Fibroblast of the aortic adventitia (primary cell): ENCODE measurements at regions not wholly inside any gene's neighbourhood (a gene's known extent, or its start where the extent isn't known, plus 50 kb on each side); places are given as distances from the start of the nearest gene placed in this dataset.

Experiments
- DNase-seq: peaks from one replicate; pipeline ENCODE4 v3.0.0-alpha.2; 2010; ENCODE audit warnings: low read depth
- H3K4me3 ChIP-seq: 2 replicates; pipeline ENCODE4 v1.5.1; 2011; ENCODE audit warnings: low read depth, mild to moderate bottlenecking, control low read depth, low read length, moderate library complexity
- TF ChIP-seq, protein P1 (sequence below): IDR thresholded peaks from 2 replicates; pipeline ENCODE4 v1.5.1; 2011; ENCODE audit warnings: mild to moderate bottlenecking, low read length, control low read depth, inconsistent platforms; ENCODE audit not compliant: insufficient read depth

DNA sequence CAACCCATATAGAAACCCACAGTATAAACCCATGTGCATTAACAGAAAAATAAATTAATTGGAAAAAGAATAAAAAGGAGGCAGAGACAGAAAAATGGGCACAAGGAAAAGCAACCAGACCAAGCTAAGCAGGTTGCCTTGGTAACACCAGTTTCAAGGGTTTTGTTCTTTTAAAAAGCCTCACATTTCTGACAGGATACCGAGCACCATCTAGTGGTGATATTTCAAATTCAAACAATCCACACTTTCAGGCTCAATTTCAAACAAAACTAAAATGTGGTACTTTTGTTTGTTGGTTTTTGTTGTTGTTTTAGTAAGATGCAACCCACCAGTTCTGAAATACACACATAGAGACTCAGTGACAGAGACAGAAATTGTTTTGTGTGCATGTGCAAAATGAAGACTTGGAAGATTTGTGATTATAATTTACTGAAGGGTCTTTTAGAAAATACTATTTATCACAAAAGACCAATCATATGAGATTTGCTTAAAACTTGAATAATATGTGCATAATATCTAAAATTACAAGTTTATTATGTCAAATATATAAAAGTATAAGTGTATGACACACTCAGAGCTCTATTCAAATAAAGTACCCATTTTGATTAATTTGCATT, 318.2 kb downstream of the SLCO4C1 start:
- TF ChIP-seq, protein P1, sequence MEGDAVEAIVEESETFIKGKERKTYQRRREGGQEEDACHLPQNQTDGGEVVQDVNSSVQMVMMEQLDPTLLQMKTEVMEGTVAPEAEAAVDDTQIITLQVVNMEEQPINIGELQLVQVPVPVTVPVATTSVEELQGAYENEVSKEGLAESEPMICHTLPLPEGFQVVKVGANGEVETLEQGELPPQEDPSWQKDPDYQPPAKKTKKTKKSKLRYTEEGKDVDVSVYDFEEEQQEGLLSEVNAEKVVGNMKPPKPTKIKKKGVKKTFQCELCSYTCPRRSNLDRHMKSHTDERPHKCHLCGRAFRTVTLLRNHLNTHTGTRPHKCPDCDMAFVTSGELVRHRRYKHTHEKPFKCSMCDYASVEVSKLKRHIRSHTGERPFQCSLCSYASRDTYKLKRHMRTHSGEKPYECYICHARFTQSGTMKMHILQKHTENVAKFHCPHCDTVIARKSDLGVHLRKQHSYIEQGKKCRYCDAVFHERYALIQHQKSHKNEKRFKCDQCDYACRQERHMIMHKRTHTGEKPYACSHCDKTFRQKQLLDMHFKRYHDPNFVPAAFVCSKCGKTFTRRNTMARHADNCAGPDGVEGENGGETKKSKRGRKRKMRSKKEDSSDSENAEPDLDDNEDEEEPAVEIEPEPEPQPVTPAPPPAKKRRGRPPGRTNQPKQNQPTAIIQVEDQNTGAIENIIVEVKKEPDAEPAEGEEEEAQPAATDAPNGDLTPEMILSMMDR: peak; percentile 54
- H3K4me3 ChIP-seq: no peak overlapping the region
- DNase-seq: peak; percentile 52

DNA sequence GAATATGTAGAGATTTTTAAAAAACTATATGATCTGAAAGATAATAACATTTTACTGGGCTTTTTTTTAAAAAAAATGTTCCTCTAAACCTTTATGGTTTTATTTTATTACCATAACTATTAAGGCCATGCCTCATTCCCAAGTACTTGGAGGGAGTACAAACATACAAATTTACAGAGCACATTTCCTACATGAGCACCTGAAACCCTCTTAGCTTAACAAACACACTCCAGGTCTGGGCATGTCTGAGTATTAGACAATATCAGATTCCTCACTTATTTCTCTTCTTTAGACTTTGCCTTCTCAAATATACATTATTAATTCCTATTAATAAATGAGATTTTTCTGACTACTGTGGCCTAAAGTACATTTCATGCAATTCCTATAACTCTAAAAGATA, 319.2 kb downstream of the SLCO4C1 start:
- no peak for DNase-seq
- no peak overlapping the region for H3K4me3 ChIP-seq
- TF ChIP-seq, protein P1: no peak

DNA sequence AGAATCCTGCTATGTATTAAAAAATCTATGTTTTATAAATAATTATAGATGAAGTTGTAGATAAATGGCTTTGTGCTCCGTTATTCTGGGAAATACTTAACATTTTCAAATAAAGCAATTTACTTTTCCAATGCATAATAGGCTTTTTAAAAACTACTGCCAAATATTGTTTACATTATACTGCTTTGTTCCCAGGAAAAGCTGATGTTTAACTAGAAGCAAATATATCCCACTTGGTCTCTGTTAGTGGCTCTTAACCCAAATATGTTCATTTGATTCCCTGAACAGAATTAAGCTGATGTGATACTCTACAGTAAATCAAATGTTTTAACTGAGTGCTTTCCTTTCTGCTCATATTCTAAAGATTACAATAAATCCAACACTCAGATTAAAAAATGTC, 326.3 kb downstream of the SLCO4C1 start:
- TF ChIP-seq, protein P1: no peak
- no peak overlapping the region for H3K4me3 ChIP-seq
- DNase-seq: no peak

DNA sequence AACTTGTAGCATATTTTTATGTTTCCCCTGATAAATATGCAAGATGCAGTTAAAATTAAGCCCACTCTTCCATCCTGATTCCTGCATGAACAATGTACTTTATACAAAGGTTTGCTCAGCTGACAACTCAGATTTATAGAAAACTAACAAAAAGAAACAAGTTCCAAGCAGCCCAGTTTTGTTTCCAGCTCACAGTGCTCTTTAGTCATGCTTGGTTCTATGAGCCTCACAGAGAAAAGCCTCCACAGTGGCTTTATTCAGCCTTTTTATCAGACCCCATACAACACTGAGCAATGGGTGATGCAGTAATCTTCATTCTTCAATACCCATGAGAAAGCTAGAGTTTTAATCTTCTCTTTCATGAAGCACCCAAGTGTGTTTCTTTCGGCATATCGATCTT, 329.6 kb downstream of the SLCO4C1 start:
- DNase-seq: no peak
- TF ChIP-seq, protein P1: no peak
- H3K4me3 ChIP-seq: no peak overlapping the region

DNA sequence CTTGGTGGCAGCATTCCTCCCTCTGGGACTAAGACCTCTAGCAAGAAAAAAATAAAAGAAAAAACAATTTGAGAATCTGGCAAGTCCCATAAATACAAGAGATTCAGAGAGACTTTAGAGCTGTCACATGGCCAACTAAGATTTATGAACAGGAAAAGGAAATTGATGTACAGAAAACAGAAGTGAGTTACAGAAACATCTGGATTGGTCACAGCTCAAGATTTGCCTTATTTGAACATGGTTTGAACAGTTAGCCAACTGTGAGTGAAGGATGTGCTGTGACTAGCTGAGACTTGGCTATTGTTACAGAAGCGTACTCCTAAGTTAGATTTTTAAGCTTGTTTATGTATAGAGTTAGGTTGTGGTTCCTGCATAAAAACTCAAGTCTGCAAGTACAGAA, 340.2 kb downstream of the SLCO4C1 start:
- no peak for DNase-seq
- TF ChIP-seq, protein P1: no peak
- no peak overlapping the region for H3K4me3 ChIP-seq

DNA sequence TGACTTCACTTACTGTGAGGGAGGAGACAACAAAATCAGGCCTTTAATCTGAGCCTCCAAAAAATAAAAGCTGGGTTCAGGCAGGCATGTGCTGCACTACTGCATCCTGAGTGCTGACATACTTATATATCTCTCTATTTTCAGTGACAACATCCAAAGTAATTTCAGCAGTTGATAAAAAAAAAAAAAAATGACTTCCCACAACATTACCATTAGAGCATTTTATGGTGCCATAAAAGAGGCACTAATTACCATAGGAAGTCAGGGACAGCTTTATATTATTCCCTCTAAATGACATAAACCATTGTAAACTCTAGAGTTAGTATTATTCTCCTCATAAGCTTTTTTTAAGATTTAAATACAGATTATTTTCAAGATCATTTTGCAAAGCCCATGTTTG, 346.1 kb downstream of the SLCO4C1 start:
- no peak overlapping the region for H3K4me3 ChIP-seq
- TF ChIP-seq, protein P1: no peak
- no peak for DNase-seq

DNA sequence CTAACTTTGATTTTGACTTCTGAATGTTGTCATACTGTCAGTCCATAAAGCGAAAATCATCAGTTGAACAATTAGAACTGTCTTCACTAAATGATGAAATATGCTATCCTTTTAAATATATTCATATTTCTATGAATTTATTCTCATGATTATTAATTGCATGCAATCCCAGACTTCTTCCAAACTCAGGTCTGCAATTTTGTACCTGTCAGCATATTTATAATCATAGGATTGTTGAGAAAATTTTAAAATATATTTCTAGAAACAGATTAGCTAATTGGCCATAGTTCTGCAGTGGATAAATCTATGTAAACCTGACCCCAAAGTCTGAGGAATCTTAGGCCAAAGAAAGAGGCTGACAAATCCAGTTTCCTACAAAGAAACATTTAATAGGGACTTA, 347.5 kb downstream of the SLCO4C1 start:
- no peak overlapping the region for H3K4me3 ChIP-seq
- TF ChIP-seq, protein P1: no peak
- DNase-seq: no peak
